Right cardiac atrium (tissue), 5 donors: ENCODE measurements at regions not wholly inside any gene's neighbourhood (a gene's known extent, or its start where the extent isn't known, plus 50 kb on each side); places are given as distances from the start of the nearest gene placed in this dataset.

Source experiments
- ATAC-seq, 2 donors: fragments of 200-7000 bp; cut with Tn5 transposase; one replicate each; pipeline versions ENCODE4 v1.8.0 to v1.9.1; 2020; ENCODE audit warnings: moderate library complexity in 2 of 2, mild to moderate bottlenecking in 1 of 2
- DNase-seq, 3 donors: peaks; one replicate each; pipeline ENCODE4 v3.0.0-alpha.2; 2020
- H3K27ac ChIP-seq: one replicate; pipeline ENCODE4 v1.5.1; 2013; ENCODE audit warnings: mild to moderate bottlenecking, low read length, control low read depth, moderate library complexity
- H3K27me3 ChIP-seq: one replicate; pipeline ENCODE4 v1.6.1; 2013; ENCODE audit not compliant: control insufficient read depth, insufficient read depth
- H3K4me1 ChIP-seq: one replicate; pipeline ENCODE4 v1.6.1; 2013; ENCODE audit warnings: low read length; ENCODE audit not compliant: control insufficient read depth, insufficient read depth
- H3K4me3 ChIP-seq: one replicate; pipeline ENCODE4 v1.5.1; 2013; ENCODE audit warnings: low read length, control low read depth
- H3K9me3 ChIP-seq: one replicate; pipeline ENCODE4 v1.6.1; 2013; ENCODE audit warnings: low read length; ENCODE audit not compliant: control insufficient read depth
- WGBS: extraction: QIAGEN DNeasy Blood & Tissue Kit; methylation state at CpG from one replicate; pipeline ENCODE4 v1.1.7; 2013; 5-methylcytosine and 5-hydroxymethylcytosine counted together
- intact Hi-C, 4 donors: fragments of 100-400 bp; cut with DNase I; formaldehyde crosslinking; loops; one replicate each; pipeline versions ENCODE4 v1.11.0 to v1.14.0; 2022 to 2023
- donor health status: healthy with polysubstance abuse.
- donor health status: DM: no; HTN: yes; CAD: no.
- donor health status: DM: no; HTN: no; CAD: no.
- donor health status: DM: no; HTN: yes; CAD: no; lungs with severe emphysema.
- donor health status: DM: yes; HTN: yes; CAD: no.

DNA sequence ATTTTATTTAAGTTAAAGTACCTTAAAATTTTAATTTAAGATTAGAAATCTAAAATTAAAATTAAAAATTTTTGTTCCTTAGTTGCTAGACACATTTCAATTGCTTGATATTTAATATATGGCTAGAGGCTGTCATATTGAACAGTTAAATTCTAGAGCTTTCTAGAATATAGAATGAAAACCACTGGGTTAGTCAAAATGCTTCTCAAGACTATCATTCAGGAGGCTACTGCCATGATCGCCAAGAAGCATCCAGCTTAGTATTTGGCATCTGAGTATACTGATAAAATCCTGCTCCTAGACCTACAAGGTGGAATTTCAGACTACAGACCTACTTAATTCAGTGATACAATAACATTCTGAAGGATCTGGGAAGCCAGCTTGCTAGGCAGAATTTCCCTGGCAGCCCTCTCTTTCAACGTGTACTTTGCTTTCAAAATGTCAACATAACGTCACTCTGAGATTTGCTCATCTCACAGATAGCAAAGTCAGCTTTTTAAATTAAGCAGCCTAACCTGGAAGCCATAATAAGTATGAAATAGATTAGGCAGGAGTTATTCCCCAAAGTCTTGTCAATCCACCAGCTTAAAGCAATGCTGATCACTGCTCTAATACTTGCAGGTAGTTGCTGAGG lies 525.8 kb downstream of the FSCB start:
- Histone ChIP-seq H3K27ac (no peak overlapping the region), H3K9me3 (no peaks in the 10 kb centered on the region), H3K4me1 (no peaks in the 10 kb centered on the region), H3K27me3 (no peaks in the 10 kb centered on the region), H3K4me3 (no peak overlapping the region)
- 60% methylated on average over 3 of the region's 3 CpGs for WGBS
- intact Hi-C loops: no loop called here
- DNase-seq (no peak), ATAC-seq (no peak)

DNA sequence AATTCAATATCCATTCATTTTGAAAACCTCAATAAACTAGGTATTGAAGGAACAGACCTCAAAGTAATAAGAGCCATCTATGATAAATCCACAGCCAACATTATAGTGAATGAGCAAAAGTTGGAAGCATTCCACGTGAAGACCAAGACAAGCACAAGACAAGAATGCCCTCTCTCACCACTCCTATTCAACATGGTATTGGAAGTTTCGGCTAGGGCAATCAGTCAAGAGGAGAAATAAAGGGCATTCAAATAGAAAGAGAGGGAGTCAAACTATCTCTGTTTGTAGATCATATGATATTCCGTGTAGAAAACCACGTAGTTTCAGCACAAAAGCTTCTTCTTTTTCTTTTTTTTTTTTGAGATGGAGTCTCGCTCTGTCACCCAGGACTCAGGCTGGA lies 550.3 kb downstream of the FSCB start:
- Histone ChIP-seq H3K4me3 (no peak overlapping the region), H3K9me3 (no peaks in the 10 kb centered on the region), H3K27me3 (no peaks in the 10 kb centered on the region), H3K4me1 (no peaks in the 10 kb centered on the region), H3K27ac (no peak overlapping the region)
- intact Hi-C loops: no loop called here
- WGBS: 84% methylated on average over 5 of the region's 5 CpGs
- DNase-seq (no peak), ATAC-seq (no peak)

DNA sequence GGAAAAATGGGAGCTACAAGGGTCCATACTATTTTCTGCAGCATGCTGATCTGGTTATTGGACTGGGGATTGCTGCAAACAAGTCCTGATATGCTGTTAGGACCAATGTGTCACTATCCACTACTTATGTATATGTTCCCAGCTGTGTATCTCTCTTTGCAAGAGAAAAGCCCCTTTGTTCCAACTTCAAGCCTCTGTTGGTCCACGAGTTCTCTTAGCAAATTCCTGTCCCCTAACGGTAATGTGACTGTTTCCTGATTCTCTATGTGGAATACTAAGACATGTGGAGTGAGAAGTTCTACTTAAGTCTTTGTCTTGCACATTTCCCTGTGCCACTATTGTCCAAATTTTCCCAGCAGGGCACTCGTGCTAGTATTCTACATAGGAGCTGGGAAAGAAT lies 557.7 kb downstream of the FSCB start:
- Histone ChIP-seq H3K9me3 (no peaks in the 10 kb centered on the region), H3K27me3 (no peaks in the 10 kb centered on the region), H3K4me1 (no peaks in the 10 kb centered on the region), H3K27ac (no peak overlapping the region), H3K4me3 (no peak overlapping the region)
- ATAC-seq (no peak), DNase-seq (no peak)
- intact Hi-C loops: no loop called here
- 26% methylated on average over 3 of the region's 3 CpGs for WGBS

DNA sequence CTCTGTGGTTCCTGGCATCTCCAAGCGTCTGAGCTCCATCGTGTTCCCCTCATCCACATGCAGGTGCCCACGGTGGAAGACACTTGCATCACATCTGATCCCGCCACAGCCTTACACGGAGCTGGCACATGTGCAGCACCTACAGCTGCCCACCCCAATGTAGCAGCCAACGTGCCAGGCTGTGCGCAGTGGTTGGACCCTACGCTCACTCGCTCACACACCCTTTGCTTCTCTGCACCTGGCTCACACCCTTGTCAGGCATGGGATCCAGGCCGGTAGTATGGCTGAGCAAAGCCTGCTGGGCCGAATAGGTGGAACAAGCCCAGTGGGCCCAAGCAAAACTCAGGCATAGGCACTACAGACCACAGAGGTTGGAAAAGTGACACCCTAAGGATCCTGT lies 567.2 kb downstream of the FSCB start:
- no peak overlapping the region for H3K4me3 ChIP-seq
- ATAC-seq: no peak
- no peak for DNase-seq
- no peaks in the 10 kb centered on the region for H3K9me3 ChIP-seq
- H3K4me1 ChIP-seq: no peaks in the 10 kb centered on the region
- 82% methylated on average over 11 of the region's 11 CpGs for WGBS
- H3K27ac ChIP-seq: no peak overlapping the region
- intact Hi-C loops: no loop called here
- no peaks in the 10 kb centered on the region for H3K27me3 ChIP-seq

DNA sequence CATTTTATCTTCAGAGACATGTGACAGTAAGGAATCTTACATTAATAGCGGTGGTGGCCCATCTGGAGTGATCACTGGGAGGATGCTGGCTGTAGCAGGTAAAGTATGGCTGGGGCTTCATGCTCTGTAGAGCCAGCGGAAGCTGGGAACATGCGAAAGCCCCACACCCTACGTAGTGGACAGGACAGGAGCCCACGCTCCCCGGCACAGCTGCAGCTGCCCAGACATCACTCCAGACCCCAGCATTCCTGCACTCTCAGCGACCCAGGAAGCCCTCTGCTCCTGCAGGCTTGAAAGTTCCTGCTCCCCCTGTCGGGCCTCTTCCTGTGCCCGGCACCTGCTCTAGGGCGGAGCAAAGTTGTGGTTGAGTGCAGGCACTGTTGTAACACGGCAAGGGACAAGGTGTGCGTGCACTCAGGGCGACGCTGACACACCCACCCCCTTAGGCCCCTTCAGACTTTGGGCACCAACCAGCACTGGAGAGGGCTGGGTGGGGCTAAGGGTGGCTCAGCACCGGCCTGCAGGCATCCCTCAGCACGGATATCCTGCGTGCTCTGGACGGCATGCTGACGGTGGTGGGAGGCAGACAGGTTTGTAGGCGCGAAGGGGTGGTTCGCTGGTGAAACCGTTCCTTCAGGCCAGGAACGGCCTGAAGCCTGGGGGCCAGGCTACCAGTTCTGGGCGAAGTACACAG lies 568.3 kb downstream of the FSCB start:
- intact Hi-C loops: no loop called here
- no peak overlapping the region for H3K27ac ChIP-seq
- WGBS: 87% methylated on average over 25 of the region's 25 CpGs
- no peak overlapping the region for H3K4me3 ChIP-seq
- H3K4me1 ChIP-seq: no peaks in the 10 kb centered on the region
- ATAC-seq (no peak), DNase-seq (no peak)
- no peaks in the 10 kb centered on the region for H3K27me3 ChIP-seq
- H3K9me3 ChIP-seq: no peaks in the 10 kb centered on the region

DNA sequence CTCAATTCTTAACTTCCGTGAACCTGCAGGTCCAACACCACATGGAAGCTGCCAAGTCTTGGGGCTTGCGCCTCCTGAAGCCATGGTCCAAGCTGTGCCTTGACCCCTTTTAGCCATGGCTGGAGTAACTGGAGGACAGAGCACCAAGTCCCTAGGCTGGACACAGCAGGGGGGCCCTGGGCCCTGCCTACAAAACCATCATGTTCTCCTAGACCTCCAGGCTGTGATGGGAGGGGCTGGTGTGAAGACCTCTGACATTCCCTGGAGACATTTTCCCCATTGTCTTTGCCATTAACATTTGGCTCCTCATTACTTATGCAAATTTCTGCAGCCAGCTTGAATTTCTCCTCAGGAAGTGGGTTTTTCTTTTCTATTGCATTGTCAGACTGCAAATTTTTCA lies 570.1 kb downstream of the FSCB start:
- ATAC-seq: no peak
- H3K4me3 ChIP-seq: no peak overlapping the region
- DNase-seq: no peak
- no peaks in the 10 kb centered on the region for H3K9me3 ChIP-seq
- no peaks in the 10 kb centered on the region for H3K4me1 ChIP-seq
- no peak overlapping the region for H3K27ac ChIP-seq
- intact Hi-C loops: no loop called here
- WGBS: 92% methylated on average over 2 of the region's 2 CpGs
- H3K27me3 ChIP-seq: no peaks in the 10 kb centered on the region

DNA sequence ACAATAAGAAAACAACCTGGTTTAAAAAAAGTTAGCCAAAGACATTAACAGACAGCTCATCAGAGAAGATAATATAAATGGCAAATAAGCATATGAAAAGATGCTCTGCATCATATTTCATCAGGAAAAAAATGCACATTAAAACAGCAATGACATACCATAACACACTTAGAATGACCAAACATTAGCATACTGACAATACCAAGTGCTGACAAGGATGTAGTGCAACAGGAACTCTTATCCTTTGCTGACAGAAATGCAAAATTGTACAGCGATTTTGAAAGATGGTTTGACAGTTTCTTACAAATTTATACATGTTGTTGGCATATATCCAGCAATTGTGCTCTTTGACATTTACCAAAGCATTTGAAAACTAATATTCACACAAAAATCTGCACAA lies 573.0 kb downstream of the FSCB start:
- intact Hi-C loops: no loop called here
- Histone ChIP-seq H3K4me3 (no peak overlapping the region), H3K9me3 (no peaks in the 10 kb centered on the region), H3K4me1 (no peaks in the 10 kb centered on the region), H3K27me3 (no peaks in the 10 kb centered on the region), H3K27ac (no peak overlapping the region)
- 49% methylated on average over 1 of the region's 1 CpG for WGBS
- ATAC-seq (no peak), DNase-seq (no peak)

DNA sequence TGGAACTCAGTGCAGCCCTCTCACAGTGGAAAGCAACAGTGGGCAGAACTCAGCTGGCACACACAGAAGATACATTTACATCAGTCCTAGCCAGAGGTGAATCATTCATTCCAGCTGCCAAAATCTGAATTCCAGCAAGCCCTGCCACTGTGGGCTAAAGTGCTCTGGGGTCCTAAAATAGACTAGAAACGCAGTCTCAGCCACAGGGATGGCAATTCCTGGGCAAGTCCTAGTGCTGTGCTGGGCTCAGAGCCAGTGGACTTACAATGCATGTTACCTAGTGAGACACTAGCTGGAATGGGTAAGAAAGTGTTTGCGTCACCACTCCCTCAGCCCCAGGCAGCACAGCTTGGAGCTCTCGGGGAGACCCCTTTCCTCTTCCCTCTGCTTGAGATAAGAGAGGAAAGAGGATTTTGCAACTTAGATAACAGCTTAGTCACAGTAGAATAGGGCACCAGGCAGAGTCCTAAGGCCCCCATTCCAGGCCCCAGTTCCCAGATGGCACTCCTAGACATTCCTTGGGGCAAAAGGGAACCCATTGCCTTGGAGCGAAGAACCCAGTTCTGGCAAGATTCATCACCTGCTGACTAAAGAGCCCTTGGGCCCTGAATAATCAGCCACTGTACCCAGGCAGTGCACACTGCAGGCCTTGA lies 592.9 kb downstream of the FSCB start:
- no peaks in the 10 kb centered on the region for H3K4me1 ChIP-seq
- peak; percentile 39 to 50 (median 46) for DNase-seq
- no peak overlapping the region for H3K27ac ChIP-seq
- ATAC-seq: peak; percentile 41 to 94
- no peak overlapping the region for H3K4me3 ChIP-seq
- H3K9me3 ChIP-seq: no peaks in the 10 kb centered on the region
- intact Hi-C loops: no loop called here
- no peaks in the 10 kb centered on the region for H3K27me3 ChIP-seq
- 59% methylated on average over 4 of the region's 4 CpGs for WGBS

DNA sequence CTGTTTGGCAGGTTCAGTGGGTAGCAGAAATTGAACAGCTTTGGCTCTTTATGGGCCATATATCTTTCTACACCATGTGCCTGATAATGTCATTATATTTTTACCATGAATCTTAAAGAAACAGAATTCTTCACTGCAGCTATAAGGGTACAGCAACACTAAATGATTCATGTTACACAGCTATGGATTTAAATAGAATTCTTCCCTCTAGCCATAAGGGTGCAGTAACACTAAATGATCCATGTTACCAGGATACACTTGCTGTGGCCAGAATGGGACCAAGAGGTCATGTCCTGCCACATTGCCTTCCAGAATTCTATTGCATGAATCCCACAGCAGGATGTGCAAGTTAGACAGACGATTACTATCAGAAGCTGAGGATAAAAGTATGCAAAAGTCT lies 603.9 kb downstream of the FSCB start:
- no peak for ATAC-seq
- Histone ChIP-seq H3K4me1 (no peaks in the 10 kb centered on the region), H3K4me3 (no peak overlapping the region), H3K9me3 (no peaks in the 10 kb centered on the region), H3K27me3 (no peaks in the 10 kb centered on the region), H3K27ac (no peak overlapping the region)
- 27% methylated on average over 1 of the region's 1 CpG for WGBS
- intact Hi-C loops: no loop called here
- DNase-seq: no peak

DNA sequence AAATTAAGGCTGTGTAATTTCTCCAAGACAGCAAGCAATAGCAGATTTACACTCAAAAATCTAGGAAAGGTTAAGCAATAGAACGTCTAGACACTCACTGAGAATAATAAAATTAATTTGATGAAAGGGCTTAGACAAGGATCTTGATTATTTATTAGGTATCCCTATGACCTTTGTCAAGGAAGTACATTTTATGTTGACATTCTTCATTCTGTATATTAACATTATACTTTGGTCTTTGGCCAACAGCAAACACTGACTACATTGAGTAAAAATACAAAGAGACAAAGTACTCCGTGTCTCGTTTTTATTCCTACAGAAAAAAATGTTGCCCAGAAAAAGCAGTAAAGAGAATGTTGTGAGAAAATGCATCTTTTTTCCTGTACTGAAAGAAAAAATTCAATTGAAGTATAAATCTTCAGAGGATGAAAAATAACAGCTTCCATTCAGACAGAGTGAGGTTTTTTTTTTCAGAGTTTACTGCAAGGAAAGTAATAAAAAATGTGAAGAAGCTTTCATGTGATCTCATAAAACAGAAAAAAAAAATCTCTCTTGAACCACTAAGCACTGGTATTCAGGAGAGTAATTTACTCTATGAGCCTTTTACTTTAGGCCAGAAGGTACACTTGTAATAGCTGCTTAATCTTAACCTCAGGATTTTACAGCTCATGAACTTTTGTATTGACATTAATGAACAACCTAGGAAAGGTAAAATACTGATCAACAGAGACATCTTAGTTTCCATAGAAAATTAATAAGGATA lies 605.0 kb downstream of the FSCB start:
- ATAC-seq: no peak
- DNase-seq: no peak
- no peak overlapping the region for H3K27ac ChIP-seq
- H3K9me3 ChIP-seq: no peaks in the 10 kb centered on the region
- WGBS: 57% methylated on average over 3 of the region's 3 CpGs
- intact Hi-C loops: no loop called here
- no peak overlapping the region for H3K4me3 ChIP-seq
- H3K27me3 ChIP-seq: no peaks in the 10 kb centered on the region
- no peaks in the 10 kb centered on the region for H3K4me1 ChIP-seq

DNA sequence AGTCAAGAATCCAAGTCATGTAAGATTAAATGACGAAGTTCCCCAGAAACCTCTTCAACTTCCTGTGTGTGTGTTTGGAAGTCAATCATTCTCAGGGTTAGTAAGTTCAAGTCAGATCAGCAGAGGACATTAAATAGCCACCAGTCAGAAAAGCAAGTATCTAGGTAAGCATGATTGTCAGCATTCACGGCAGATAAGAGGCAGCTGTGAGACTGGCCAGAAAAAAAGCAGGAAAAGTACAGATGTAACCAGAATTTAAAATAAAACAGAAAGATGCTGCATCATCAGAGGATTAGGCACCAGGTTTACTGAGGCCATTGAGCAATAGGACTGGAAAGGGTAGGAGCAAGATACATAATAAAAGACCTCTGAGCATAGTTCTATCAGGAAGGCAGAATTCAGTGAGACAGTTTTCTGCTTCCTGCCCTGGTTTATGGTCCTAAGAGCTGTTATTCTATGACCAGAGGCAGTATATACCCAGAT lies 606.9 kb downstream of the FSCB start:
- H3K4me1 ChIP-seq: no peaks in the 10 kb centered on the region
- DNase-seq: no peak
- intact Hi-C loops: no loop called here
- H3K27me3 ChIP-seq: no peaks in the 10 kb centered on the region
- ATAC-seq: no peak
- no peak overlapping the region for H3K4me3 ChIP-seq
- H3K9me3 ChIP-seq: no peaks in the 10 kb centered on the region
- 27% methylated on average over 2 of the region's 2 CpGs for WGBS
- H3K27ac ChIP-seq: no peak overlapping the region
